ENCODE measurements at regions not wholly inside any gene's neighbourhood (a gene's known extent, or its start where the extent isn't known, plus 50 kb on each side); places are given as distances from the start of the nearest gene placed in this dataset.

DNA sequence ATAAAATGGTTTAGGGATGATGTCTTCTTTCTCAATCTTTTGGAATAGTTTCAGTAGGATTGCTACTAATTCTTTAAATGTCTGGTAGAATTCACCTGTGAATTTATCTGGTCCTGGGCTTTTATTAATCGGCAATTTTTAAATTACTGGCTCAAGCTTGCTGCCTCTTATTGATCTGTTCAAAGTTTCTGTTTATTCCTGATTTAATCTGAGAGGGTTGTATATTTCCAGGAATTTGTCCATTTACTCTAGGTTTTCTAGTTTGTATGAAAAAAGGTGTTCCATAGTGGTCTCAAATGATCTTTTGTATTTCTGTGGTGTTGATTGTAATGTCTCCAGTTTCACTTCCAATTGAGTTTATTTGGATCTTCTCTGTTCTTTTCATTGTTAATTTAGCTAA, 617.8 kb downstream of the LTN1 start:
- H3K4me1 ChIP-seq: no peaks in the 10 kb centered on the region
- no peak for DNase-seq (ENCODE audit: low spot score in 2 of 2)
- no peaks in the 10 kb centered on the region for H3K27me3 ChIP-seq
- H3K9me3 ChIP-seq: peaks cover 0 to 10% of the 10 kb centered on the region in 2 donors
- H3K4me3 ChIP-seq: no peak overlapping the region
- H3K27ac ChIP-seq: no peak overlapping the region
- intact Hi-C loops (cut with DNase I): no loop called here
- no peaks in the 10 kb centered on the region for H3K36me3 ChIP-seq
- TF ChIP-seq, protein P1, sequence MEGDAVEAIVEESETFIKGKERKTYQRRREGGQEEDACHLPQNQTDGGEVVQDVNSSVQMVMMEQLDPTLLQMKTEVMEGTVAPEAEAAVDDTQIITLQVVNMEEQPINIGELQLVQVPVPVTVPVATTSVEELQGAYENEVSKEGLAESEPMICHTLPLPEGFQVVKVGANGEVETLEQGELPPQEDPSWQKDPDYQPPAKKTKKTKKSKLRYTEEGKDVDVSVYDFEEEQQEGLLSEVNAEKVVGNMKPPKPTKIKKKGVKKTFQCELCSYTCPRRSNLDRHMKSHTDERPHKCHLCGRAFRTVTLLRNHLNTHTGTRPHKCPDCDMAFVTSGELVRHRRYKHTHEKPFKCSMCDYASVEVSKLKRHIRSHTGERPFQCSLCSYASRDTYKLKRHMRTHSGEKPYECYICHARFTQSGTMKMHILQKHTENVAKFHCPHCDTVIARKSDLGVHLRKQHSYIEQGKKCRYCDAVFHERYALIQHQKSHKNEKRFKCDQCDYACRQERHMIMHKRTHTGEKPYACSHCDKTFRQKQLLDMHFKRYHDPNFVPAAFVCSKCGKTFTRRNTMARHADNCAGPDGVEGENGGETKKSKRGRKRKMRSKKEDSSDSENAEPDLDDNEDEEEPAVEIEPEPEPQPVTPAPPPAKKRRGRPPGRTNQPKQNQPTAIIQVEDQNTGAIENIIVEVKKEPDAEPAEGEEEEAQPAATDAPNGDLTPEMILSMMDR (IDR thresholded peaks at IDR 0.05): no peak

DNA sequence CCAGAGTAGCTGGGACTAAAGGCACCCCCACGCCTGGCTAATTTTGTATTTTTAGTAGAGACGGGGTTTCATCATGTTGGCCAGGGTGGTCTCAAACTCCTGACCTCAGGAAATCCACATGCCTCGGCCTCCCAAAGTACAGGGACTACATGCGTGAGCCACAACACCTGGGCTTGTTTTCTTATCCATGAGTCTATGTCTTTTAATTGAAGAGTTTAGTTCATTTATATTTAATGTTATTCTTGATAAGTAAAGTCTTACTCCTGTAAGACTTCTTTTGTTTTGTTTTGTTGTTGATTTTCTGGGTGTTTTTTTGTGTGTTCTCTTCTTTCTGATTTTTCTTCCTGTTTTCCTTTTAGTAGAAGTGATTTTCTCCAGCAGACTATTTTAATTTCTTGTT, 621.0 kb downstream of the LTN1 start:
- DNase-seq (ENCODE audit: low spot score in 2 of 2): no peak
- Histone ChIP-seq H3K4me3 (no peak overlapping the region), H3K27ac (no peak overlapping the region), H3K9me3 (peaks cover 0 to 10% of the 10 kb centered on the region in 2 donors), H3K36me3 (no peaks in the 10 kb centered on the region), H3K27me3 (no peaks in the 10 kb centered on the region), H3K4me1 (no peaks in the 10 kb centered on the region)
- intact Hi-C loops (cut with DNase I): no loop called here
- TF ChIP-seq, protein P1 (IDR thresholded peaks at IDR 0.05): no peak

DNA sequence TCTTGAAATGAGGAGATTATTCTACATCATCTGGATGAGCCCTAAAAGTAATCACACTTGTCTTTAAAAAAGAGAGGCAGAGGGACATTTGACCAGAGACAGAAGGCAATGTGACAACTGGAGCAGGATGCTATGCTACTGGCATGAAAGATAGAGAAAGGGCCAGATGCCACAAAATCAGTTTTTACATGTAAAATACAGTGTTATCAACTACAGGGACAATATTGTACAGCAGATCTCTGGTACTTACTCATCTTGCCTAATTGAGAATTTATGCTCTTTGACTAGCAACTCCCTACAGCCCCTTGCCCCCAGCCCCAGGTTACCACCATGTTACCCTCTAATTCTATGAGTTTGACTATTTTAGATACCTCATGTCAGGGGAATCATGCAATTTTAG, 633.4 kb downstream of the LTN1 start:
- Histone ChIP-seq H3K4me3 (no peak overlapping the region), H3K36me3 (no peaks in the 10 kb centered on the region), H3K9me3 (no peaks in the 10 kb centered on the region), H3K4me1 (no peaks in the 10 kb centered on the region), H3K27me3 (no peaks in the 10 kb centered on the region), H3K27ac (no peak overlapping the region)
- TF ChIP-seq, protein P1 (IDR thresholded peaks at IDR 0.05): no peak
- intact Hi-C loops (cut with DNase I): no loop called here
- no peak for DNase-seq (ENCODE audit: low spot score in 2 of 2)

DNA sequence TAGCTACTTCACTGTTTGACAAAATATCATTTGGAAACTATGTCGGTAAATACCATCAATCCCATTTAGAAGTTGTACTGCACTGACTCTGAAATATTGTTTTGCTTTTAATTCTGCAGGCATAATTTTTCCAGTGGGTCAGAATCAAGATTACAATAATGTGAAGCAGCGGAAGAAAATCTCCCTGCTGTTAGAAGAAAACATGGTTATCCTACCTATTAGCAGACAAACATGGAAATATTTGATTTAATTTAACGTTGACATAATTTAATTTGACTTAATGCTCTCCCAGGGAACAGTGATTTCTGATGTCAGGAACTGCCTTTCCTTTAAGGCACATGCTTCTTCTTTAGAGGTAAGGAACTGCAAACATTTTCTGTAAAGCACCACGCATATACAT, 634.0 kb downstream of the LTN1 start:
- Histone ChIP-seq H3K27me3 (no peaks in the 10 kb centered on the region), H3K4me3 (no peak overlapping the region), H3K4me1 (no peaks in the 10 kb centered on the region), H3K36me3 (no peaks in the 10 kb centered on the region), H3K27ac (no peak overlapping the region), H3K9me3 (no peaks in the 10 kb centered on the region)
- intact Hi-C loops (cut with DNase I): no loop called here
- DNase-seq (ENCODE audit: low spot score in 2 of 2): no peak
- TF ChIP-seq, protein P1 (IDR thresholded peaks at IDR 0.05): no peak

DNA sequence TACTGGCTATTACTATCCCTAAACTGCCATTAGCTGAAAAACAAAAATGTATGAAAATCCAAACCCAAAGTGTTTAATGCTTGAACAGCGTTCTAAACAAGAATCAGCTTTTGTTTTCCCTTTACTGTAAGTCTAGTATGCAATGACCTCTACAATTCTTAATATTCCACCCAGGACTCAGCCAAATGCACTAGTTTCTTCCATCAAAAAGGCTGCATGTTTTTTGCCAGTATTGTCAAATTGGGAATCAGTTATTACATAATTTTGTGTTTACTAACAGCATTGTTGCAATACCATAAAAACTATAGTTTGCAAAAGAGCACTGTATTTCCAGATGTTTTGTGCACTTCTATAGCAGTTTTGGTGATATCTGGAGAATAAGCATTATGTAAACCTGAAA, 634.5 kb downstream of the LTN1 start:
- Histone ChIP-seq H3K27ac (no peak overlapping the region), H3K4me1 (no peaks in the 10 kb centered on the region), H3K27me3 (no peaks in the 10 kb centered on the region), H3K9me3 (no peaks in the 10 kb centered on the region), H3K4me3 (no peak overlapping the region), H3K36me3 (no peaks in the 10 kb centered on the region)
- intact Hi-C loops (cut with DNase I): no loop called here
- no peak for DNase-seq (ENCODE audit: low spot score in 2 of 2)
- TF ChIP-seq, protein P1 (IDR thresholded peaks at IDR 0.05): no peak

DNA sequence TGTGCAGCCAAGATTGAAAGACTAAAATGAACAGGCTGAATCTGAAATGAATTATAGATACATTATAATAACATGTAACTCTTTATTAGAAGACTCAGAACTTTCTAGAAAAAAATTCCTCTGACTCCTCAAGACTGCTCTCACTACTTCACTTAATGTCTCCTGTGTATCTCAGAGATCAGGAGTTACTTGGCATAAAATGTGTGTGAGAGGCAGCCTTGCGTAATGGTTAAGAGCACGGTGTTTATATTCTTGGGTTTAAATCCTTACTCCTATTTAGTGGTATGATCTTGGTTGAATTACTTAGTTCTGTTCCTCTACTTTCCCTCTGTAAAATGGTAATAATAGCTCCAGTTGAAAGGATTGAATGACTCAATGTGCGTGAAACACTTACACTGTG, 634.9 kb downstream of the LTN1 start:
- intact Hi-C loops (cut with DNase I): no loop called here
- no peaks in the 10 kb centered on the region for H3K9me3 ChIP-seq
- H3K4me1 ChIP-seq: no peaks in the 10 kb centered on the region
- H3K4me3 ChIP-seq: no peak overlapping the region
- TF ChIP-seq, protein P1 (IDR thresholded peaks at IDR 0.05): no peak
- H3K27me3 ChIP-seq: no peaks in the 10 kb centered on the region
- DNase-seq (ENCODE audit: low spot score in 2 of 2): no peak
- no peak overlapping the region for H3K27ac ChIP-seq
- no peaks in the 10 kb centered on the region for H3K36me3 ChIP-seq
